GM18867 (cell line): ENCODE measurements at regions not wholly inside any gene's neighbourhood (a gene's known extent, or its start where the extent isn't known, plus 50 kb on each side); places are given as distances from the start of the nearest gene placed in this dataset.

Source experiments
- ATAC-seq: cut with Tn5 transposase; IDR thresholded peaks from one replicate; pipeline ENCODE4 v1.9.1; 2021; ENCODE audit warnings: mild to moderate bottlenecking, moderate library complexity; ENCODE audit not compliant: unreplicated experiment

- no peak for ATAC-seq
Observed at GRCh38 chr20:11076434-11077105, 402.8 kb upstream of the JAG1 start.

GRCh38 chr20:11077226-11077625 lies 403.4 kb upstream of the JAG1 start:
- ATAC-seq, result no peak

GRCh38 chr20:11080010-11080409 lies 406.2 kb upstream of the JAG1 start:
- no peak for ATAC-seq

GRCh38 chr20:11080781-11081377 lies 407.1 kb upstream of the JAG1 start:
- ATAC-seq, result no peak

- ATAC-seq, result no peak
Observed at GRCh38 chr20:11083841-11084240, 410.0 kb upstream of the JAG1 start.

GRCh38 chr20:11084508-11084907 lies 410.7 kb upstream of the JAG1 start:
- no peak for ATAC-seq

- ATAC-seq, result no peak
Observed at GRCh38 chr20:11086970-11087369, 413.2 kb upstream of the JAG1 start.

- no peak for ATAC-seq
Observed at GRCh38 chr20:11090751-11091150, 417.0 kb upstream of the JAG1 start.

GRCh38 chr20:11091511-11091910 lies 417.7 kb upstream of the JAG1 start:
- no peak for ATAC-seq

GRCh38 chr20:11092151-11092550 lies 418.4 kb upstream of the JAG1 start:
- ATAC-seq, result no peak

GRCh38 chr20:11094196-11094595 lies 420.4 kb upstream of the JAG1 start:
- ATAC-seq, result no peak

- ATAC-seq, result no peak
Observed at GRCh38 chr20:11094711-11095110, 420.9 kb upstream of the JAG1 start.

- ATAC-seq, result no peak
Observed at GRCh38 chr20:11098888-11099287, 425.1 kb upstream of the JAG1 start.

GRCh38 chr20:11101243-11101642 lies 427.4 kb upstream of the JAG1 start:
- no peak for ATAC-seq

GRCh38 chr20:11101696-11102095 lies 427.9 kb upstream of the JAG1 start:
- no peak for ATAC-seq

GRCh38 chr20:11103866-11104265 lies 430.1 kb upstream of the JAG1 start:
- no peak for ATAC-seq

GRCh38 chr20:11108102-11108810 lies 434.5 kb upstream of the JAG1 start:
- no peak for ATAC-seq

GRCh38 chr20:11110535-11110934 lies 436.7 kb upstream of the JAG1 start:
- ATAC-seq, result no peak

- ATAC-seq, result no peak
Observed at GRCh38 chr20:11111191-11111590, 437.4 kb upstream of the JAG1 start.

GRCh38 chr20:11112832-11113231 lies 439.0 kb upstream of the JAG1 start:
- no peak for ATAC-seq

- no peak for ATAC-seq
Observed at GRCh38 chr20:11114382-11114781, 440.6 kb upstream of the JAG1 start.

- ATAC-seq, result no peak
Observed at GRCh38 chr20:11117808-11118528, 444.2 kb upstream of the JAG1 start.
